ENCODE measurements at regions not wholly inside any gene's neighbourhood (a gene's known extent, or its start where the extent isn't known, plus 50 kb on each side); places are given as distances from the start of the nearest gene placed in this dataset.
"Not testable (repeated sequence)": the region's sequence is repeated elsewhere in the genome, so short reads cannot be mapped to it uniquely, and the experiment has no call there.

GRCh38 chr2:163039266-163039665 lies 200.7 kb upstream of the KCNH7 start:
- H3K4me3 ChIP-seq (ENCODE audit: control insufficient read depth, low read depth, low read length) = no peak overlapping the region
- no peak for DNase-seq (ENCODE audit: low read depth)
- no peak for TF ChIP-seq CTCF (IDR thresholded peaks at IDR 0.05; ENCODE audit: control insufficient read depth, insufficient read depth, low read depth, low read length, missing control alignments)

GRCh38 chr2:163028807-163029206 lies 190.2 kb upstream of the KCNH7 start:
- no peak overlapping the region for H3K4me3 ChIP-seq (ENCODE audit: control insufficient read depth, low read depth, low read length)
- DNase-seq (ENCODE audit: low read depth) = no peak
- TF ChIP-seq CTCF (IDR thresholded peaks at IDR 0.05; ENCODE audit: control insufficient read depth, insufficient read depth, low read depth, low read length, missing control alignments) = no peak

GRCh38 chr2:163026136-163026775 lies 187.7 kb upstream of the KCNH7 start:
- not testable (repeated sequence) for H3K4me3 ChIP-seq (ENCODE audit: control insufficient read depth, low read depth, low read length); DNase-seq (ENCODE audit: low read depth)

- DNase-seq (ENCODE audit: low read depth); H3K4me3 ChIP-seq (ENCODE audit: control insufficient read depth, low read depth, low read length): not testable (repeated sequence)
Measured at GRCh38 chr2:163016882-163017281, 178.3 kb upstream of the KCNH7 start.

- no peak for TF ChIP-seq CTCF (IDR thresholded peaks at IDR 0.05; ENCODE audit: control insufficient read depth, insufficient read depth, low read depth, low read length, missing control alignments)
- DNase-seq (ENCODE audit: low read depth) = no peak
- no peak overlapping the region for H3K4me3 ChIP-seq (ENCODE audit: control insufficient read depth, low read depth, low read length)
Measured at GRCh38 chr2:163011000-163011399, 172.4 kb upstream of the KCNH7 start.

GRCh38 chr2:163008642-163009041 lies 170.1 kb upstream of the KCNH7 start:
- DNase-seq (ENCODE audit: low read depth) = no peak
- no peak for TF ChIP-seq CTCF (IDR thresholded peaks at IDR 0.05; ENCODE audit: control insufficient read depth, insufficient read depth, low read depth, low read length, missing control alignments)
- H3K4me3 ChIP-seq (ENCODE audit: control insufficient read depth, low read depth, low read length) = no peak overlapping the region

GRCh38 chr2:162994718-162995117 lies 156.2 kb upstream of the KCNH7 start:
- DNase-seq (ENCODE audit: low read depth) = no peak
- H3K4me3 ChIP-seq (ENCODE audit: control insufficient read depth, low read depth, low read length) = no peak overlapping the region
- no peak for TF ChIP-seq CTCF (IDR thresholded peaks at IDR 0.05; ENCODE audit: control insufficient read depth, insufficient read depth, low read depth, low read length, missing control alignments)

GRCh38 chr2:162992828-162993227 lies 154.3 kb upstream of the KCNH7 start:
- no peak for DNase-seq (ENCODE audit: low read depth)

More at GRCh38 chr2:162992828-162993227, 154.3 kb upstream of the KCNH7 start:
- no peak for TF ChIP-seq CTCF (IDR thresholded peaks at IDR 0.05; ENCODE audit: control insufficient read depth, insufficient read depth, low read depth, low read length, missing control alignments)
- no peak overlapping the region for H3K4me3 ChIP-seq (ENCODE audit: control insufficient read depth, low read depth, low read length)

Data from AG09309 (cell line).